Fibroblast of pulmonary artery (primary cell): ENCODE measurements at regions not wholly inside any gene's neighbourhood (a gene's known extent, or its start where the extent isn't known, plus 50 kb on each side); places are given as distances from the start of the nearest gene placed in this dataset.
"Not testable (repeated sequence)": the region's sequence is repeated elsewhere in the genome, so short reads cannot be mapped to it uniquely, and the experiment has no call there.

Experiments
- DNase-seq: peaks from one replicate; pipeline ENCODE4 v3.0.0-alpha.2; 2010; ENCODE audit warnings: low read depth
- H3K4me3 ChIP-seq: replicated peaks from 2 replicates; pipeline ENCODE4 v1.5.1; 2011; ENCODE audit warnings: low read depth, mild to moderate bottlenecking, control low read depth, low read length, moderate library complexity
- CTCF ChIP-seq: IDR thresholded peaks from 2 replicates; pipeline ENCODE4 v1.5.1; 2011; ENCODE audit warnings: mild to moderate bottlenecking, control low read depth, low read length, inconsistent platforms; ENCODE audit errors: missing control alignments

- DNase-seq = no peak
- no peak for TF ChIP-seq CTCF
Observed at GRCh38 chr4:96406742-96407141, 566.8 kb downstream of the PDHA2 start.

DNA sequence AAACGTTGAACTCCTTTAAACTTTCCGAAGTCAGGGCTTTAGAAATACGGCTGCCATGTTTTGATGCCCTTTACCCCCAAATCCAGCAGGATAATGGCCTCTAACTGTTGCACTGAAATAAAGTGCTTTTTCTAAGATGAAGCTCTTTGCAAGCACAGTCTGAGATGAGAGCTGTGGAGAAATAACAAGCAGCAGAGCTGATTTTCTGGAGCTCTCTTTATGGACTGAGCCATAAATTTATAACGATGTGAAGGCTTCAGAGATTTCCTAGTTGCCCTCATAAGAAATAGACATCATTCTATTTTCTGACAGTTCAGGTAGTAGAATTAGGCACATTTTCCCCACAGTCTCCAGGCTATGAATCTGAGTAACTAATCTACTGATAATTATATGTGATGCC, 567.3 kb downstream of the PDHA2 start:
- TF ChIP-seq CTCF = no peak
- no peak overlapping the region for H3K4me3 ChIP-seq
- no peak for DNase-seq

More at GRCh38 chr4:96406742-96407141, 566.8 kb downstream of the PDHA2 start:
- no peak overlapping the region for H3K4me3 ChIP-seq

- H3K4me3 ChIP-seq = no peak overlapping the region
- TF ChIP-seq CTCF = no peak
- peak; percentile 2 for DNase-seq
Observed at GRCh38 chr4:96407738-96408463, 568.0 kb downstream of the PDHA2 start.

GRCh38 chr4:96414853-96415252, 575.0 kb downstream of the PDHA2 start:
- not testable (repeated sequence) for DNase-seq

GRCh38 chr4:96429657-96430056, 589.8 kb downstream of the PDHA2 start:
- no peak for DNase-seq
- no peak for TF ChIP-seq CTCF
- no peak overlapping the region for H3K4me3 ChIP-seq

More at GRCh38 chr4:96414853-96415252, 575.0 kb downstream of the PDHA2 start:
- H3K4me3 ChIP-seq = not testable (repeated sequence)

GRCh38 chr4:96431094-96431493, 591.2 kb downstream of the PDHA2 start:
- H3K4me3 ChIP-seq = no peak overlapping the region
- no peak for DNase-seq
- TF ChIP-seq CTCF = no peak

DNA sequence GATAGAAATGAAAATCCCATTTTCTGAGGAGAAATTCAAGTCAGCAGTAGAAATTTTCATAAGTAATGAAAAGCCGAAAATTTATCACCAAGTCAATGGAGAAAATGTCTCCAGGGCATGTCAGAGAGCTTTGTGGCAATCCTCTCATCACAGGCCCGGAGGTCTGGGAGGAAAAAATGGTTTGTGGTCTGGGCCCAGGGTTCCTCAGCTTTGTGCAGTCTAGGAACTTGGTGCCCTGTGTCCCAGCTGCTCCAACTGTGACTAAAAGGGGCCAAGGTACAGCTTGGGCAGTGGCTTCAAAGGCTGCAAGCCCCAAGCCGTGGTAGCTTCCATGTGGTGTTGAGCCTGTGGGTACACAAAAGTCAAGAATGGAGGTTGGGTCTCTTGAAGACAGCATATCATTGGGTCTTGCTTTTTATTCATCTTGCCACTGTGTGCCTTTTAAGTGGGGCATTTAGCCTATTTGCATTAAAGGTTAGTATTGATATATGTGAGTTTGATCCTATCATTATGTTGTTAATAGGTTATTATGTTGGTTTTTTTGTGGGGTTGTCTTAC, 608.5 kb downstream of the PDHA2 start:
- TF ChIP-seq CTCF = no peak
- H3K4me3 ChIP-seq = no peak overlapping the region
- DNase-seq = no peak
